GM21360 (cell line): ENCODE measurements at regions not wholly inside any gene's neighbourhood (a gene's known extent, or its start where the extent isn't known, plus 50 kb on each side); places are given as distances from the start of the nearest gene placed in this dataset.

Experiments used
- ATAC-seq: cut with Tn5 transposase; IDR thresholded peaks from one replicate; pipeline ENCODE4 v1.9.1; 2021; ENCODE audit warnings: mild to moderate bottlenecking, moderate library complexity; ENCODE audit not compliant: unreplicated experiment

GRCh38 chr4:154107337-154107736 lies 318.5 kb upstream of the SFRP2 start:
- ATAC-seq: no peak

- no peak for ATAC-seq
Measured at GRCh38 chr4:154088741-154089140, 299.9 kb upstream of the SFRP2 start.

GRCh38 chr4:154086247-154086646 lies 297.4 kb upstream of the SFRP2 start:
- ATAC-seq: no peak

- no peak for ATAC-seq
Measured at GRCh38 chr4:154084864-154085263, 296.0 kb upstream of the SFRP2 start.

GRCh38 chr4:154082760-154083535 lies 294.1 kb upstream of the SFRP2 start:
- ATAC-seq: peak; percentile 70

GRCh38 chr4:154081391-154081790 lies 292.5 kb upstream of the SFRP2 start:
- no peak for ATAC-seq

GRCh38 chr4:154078504-154079350 lies 289.8 kb upstream of the SFRP2 start:
- ATAC-seq: no peak

- ATAC-seq: no peak
Measured at GRCh38 chr4:154076921-154077320, 288.0 kb upstream of the SFRP2 start.

GRCh38 chr4:154073107-154073822 lies 284.4 kb upstream of the SFRP2 start:
- ATAC-seq: peak; percentile 83

GRCh38 chr4:154067786-154068185 lies 278.9 kb upstream of the SFRP2 start:
- no peak for ATAC-seq

- no peak for ATAC-seq
Measured at GRCh38 chr4:154065368-154065767, 276.5 kb upstream of the SFRP2 start.

GRCh38 chr4:154064244-154064643 lies 275.4 kb upstream of the SFRP2 start:
- ATAC-seq: no peak

- no peak for ATAC-seq
Measured at GRCh38 chr4:154049457-154050181, 260.7 kb upstream of the SFRP2 start.

- ATAC-seq: no peak
Measured at GRCh38 chr4:154047733-154048132, 258.9 kb upstream of the SFRP2 start.

- ATAC-seq: no peak
Measured at GRCh38 chr4:154044742-154045485, 256.0 kb upstream of the SFRP2 start.

- ATAC-seq: no peak
Measured at GRCh38 chr4:154044108-154044531, 255.2 kb upstream of the SFRP2 start.

- ATAC-seq: no peak
Measured at GRCh38 chr4:154041640-154042039, 252.8 kb upstream of the SFRP2 start.

GRCh38 chr4:154039435-154040343 lies 250.8 kb upstream of the SFRP2 start:
- ATAC-seq: no peak

GRCh38 chr4:154036856-154037255 lies 248.0 kb upstream of the SFRP2 start:
- no peak for ATAC-seq
